ENCODE measurements at regions not wholly inside any gene's neighbourhood (a gene's known extent, or its start where the extent isn't known, plus 50 kb on each side); places are given as distances from the start of the nearest gene placed in this dataset.
A peak's percentile ranks its signal among the peaks of the same experiment; 100 is the strongest.

DNA sequence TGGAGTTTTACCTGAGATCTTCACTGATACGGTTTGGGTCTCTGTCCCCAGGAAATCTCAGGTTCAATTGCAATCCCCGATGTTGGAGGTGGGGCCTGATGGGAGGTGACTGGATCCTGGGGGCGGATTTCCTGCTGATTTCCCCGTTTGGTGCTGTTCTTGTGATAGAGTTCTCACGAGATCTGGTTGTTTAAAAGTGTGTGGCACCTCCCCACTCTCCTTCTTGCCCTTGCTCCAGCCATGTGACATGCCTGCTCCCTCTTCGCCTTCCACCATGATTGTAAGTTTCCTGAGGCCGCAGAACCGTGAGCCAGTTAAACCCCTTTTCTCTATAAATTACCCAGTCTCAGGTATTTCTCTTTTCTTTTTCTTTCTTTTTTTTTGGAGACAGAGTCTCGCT lies 126.4 kb upstream of the SLC45A1 start:
- Mint-ChIP-seq H3K27me3 (no peaks in the 10 kb centered on the region), H3K4me1 (peaks cover 7% of the 10 kb centered on the region), H3K4me3 (no peak overlapping the region), H3K27ac (no peak overlapping the region), H3K36me3 (ENCODE audit: low read depth) (no peaks in the 10 kb centered on the region)
- H3K9me3 ChIP-seq (ENCODE audit: control insufficient read depth, low read length, poor library complexity, severe bottlenecking): no peaks in the 10 kb centered on the region
- DNase-seq: no peak
- ATAC-seq: no peak

- Mint-ChIP-seq H3K27me3 (no peaks in the 10 kb centered on the region), H3K4me1 (peaks cover 7% of the 10 kb centered on the region), H3K4me3 (no peak overlapping the region), H3K36me3 (ENCODE audit: low read depth) (no peaks in the 10 kb centered on the region), H3K27ac (no peak overlapping the region)
- no peaks in the 10 kb centered on the region for H3K9me3 ChIP-seq (ENCODE audit: control insufficient read depth, low read length, poor library complexity, severe bottlenecking)
- no peak for ATAC-seq
- no peak for DNase-seq
These were observed 127.9 kb upstream of the SLC45A1 start for GRCh38 chr1:8189931-8190483.

GRCh38 chr1:8185400-8185799 lies 132.5 kb upstream of the SLC45A1 start:
- DNase-seq (no peak), ATAC-seq (no peak)
- no peaks in the 10 kb centered on the region for H3K27me3 Mint-ChIP-seq
- no peak overlapping the region for H3K4me3 Mint-ChIP-seq
- H3K36me3 Mint-ChIP-seq (ENCODE audit: low read depth): no peaks in the 10 kb centered on the region
- no peaks in the 10 kb centered on the region for H3K9me3 ChIP-seq (ENCODE audit: control insufficient read depth, low read length, poor library complexity, severe bottlenecking)
- H3K27ac Mint-ChIP-seq: no peak overlapping the region
- H3K4me1 Mint-ChIP-seq: peaks cover 11% of the 10 kb centered on the region

- DNase-seq (no peak), ATAC-seq (no peak)
- Mint-ChIP-seq H3K36me3 (ENCODE audit: low read depth) (no peaks in the 10 kb centered on the region), H3K27ac (no peak overlapping the region), H3K4me1 (peaks cover 11% of the 10 kb centered on the region), H3K27me3 (no peaks in the 10 kb centered on the region), H3K4me3 (no peak overlapping the region)
- no peaks in the 10 kb centered on the region for H3K9me3 ChIP-seq (ENCODE audit: control insufficient read depth, low read length, poor library complexity, severe bottlenecking)
These were observed 133.6 kb upstream of the SLC45A1 start for GRCh38 chr1:8184301-8184700.

DNA sequence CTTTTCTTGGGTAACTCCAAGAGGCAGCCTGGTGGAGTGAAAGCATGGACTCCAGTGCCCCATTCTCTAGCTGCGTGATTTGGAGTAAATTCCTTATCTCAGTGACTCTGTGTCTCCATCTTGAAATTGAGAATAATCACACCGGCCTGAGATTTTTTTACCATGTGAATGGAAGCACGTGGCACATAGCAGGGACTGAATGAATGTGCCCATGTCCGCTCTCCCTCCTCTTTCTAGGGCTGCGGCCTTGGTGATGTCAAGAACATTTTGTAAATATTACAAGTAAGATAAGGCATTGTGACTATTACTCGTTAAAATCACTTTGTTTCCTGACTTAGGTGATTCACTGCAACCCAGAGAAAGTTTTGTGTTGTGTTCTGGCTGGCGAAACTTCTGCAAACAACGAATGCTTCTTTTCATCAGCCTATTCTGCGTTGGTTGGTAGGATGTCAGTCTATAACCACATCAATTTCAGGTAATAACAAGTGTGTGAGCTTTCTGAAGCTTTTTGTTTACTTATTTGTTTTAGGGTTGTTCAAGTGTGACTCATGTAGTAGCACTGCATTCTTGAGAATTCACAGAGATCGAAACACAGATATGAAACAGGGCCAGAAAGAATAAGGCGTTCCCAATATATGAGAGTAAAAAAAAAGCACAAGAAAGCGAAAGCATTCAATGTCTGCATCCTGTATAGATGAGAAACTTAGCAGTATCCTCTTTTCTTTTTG lies 135.7 kb upstream of the SLC45A1 start:
- DNase-seq (no peak), ATAC-seq (peak; percentile 93)
- Mint-ChIP-seq H3K4me3 (peak overlapping the region; percentile 63), H3K4me1 (peaks cover 11% of the 10 kb centered on the region), H3K27me3 (no peaks in the 10 kb centered on the region), H3K36me3 (ENCODE audit: low read depth) (peaks cover 3% of the 10 kb centered on the region), H3K27ac (peak overlapping the region; percentile 92)
- peaks cover 4% of the 10 kb centered on the region for H3K9me3 ChIP-seq (ENCODE audit: control insufficient read depth, low read length, poor library complexity, severe bottlenecking)

DNA sequence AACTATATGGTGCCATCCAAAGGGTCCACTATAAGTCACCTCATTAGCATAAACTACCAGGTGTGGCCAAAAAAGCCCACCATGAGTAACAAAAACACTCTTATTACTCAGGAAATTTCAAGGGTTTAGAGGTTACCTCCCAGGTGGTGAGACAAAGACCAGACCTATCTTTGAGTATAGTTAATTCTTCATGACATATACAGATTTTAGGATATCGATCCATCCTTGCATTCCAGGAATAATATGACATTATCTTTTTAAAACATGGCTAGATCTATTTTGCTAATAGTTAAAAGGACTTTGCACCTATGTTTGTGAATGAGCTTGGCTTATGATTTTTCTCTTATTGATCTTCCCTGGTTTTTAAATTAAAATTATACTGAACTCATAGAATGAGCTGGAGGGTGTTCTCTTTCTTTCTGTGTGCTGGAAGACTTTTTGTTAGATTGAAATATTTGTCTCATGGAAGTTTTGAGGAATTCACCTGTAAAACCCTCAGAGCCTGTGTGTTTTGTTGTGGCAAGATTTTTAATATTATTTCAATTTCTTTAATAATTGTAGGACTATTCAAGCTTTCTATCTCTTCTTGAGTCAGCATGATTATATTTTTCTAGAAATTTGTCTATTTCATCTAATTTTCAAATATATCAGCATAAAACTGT lies 138.7 kb upstream of the SLC45A1 start:
- Mint-ChIP-seq H3K4me1 (peaks cover 11% of the 10 kb centered on the region), H3K27me3 (no peaks in the 10 kb centered on the region), H3K36me3 (ENCODE audit: low read depth) (peaks cover 3% of the 10 kb centered on the region), H3K27ac (no peak overlapping the region), H3K4me3 (no peak overlapping the region)
- ATAC-seq: no peak
- peaks cover 4% of the 10 kb centered on the region for H3K9me3 ChIP-seq (ENCODE audit: control insufficient read depth, low read length, poor library complexity, severe bottlenecking)
- DNase-seq: no peak

DNA sequence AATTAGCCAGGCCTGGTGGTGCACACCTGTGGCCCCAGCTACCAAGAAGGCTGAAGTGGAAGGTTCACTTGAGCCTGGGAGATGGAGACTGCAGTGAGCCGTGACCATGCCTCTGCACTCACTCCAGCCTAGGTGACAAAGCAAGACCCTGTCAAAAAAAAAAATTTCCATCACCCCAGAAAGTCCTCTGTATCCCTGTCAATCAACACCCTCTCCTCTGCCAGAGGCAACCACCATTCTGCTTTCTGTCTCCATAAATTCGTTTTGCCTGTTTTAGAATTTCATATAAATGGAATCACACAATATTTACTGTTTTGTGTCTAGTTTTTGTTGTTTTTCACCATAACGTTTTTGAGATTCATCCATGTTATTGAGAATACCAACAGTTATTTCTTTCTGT lies 141.6 kb upstream of the SLC45A1 start:
- Mint-ChIP-seq H3K4me1 (peaks cover 2% of the 10 kb centered on the region), H3K36me3 (ENCODE audit: low read depth) (peaks cover 7% of the 10 kb centered on the region), H3K27ac (no peak overlapping the region), H3K27me3 (no peaks in the 10 kb centered on the region), H3K4me3 (no peak overlapping the region)
- peaks cover 4% of the 10 kb centered on the region for H3K9me3 ChIP-seq (ENCODE audit: control insufficient read depth, low read length, poor library complexity, severe bottlenecking)
- ATAC-seq (no peak), DNase-seq (no peak)

GRCh38 chr1:8174807-8175206 lies 143.1 kb upstream of the SLC45A1 start:
- Mint-ChIP-seq H3K4me3 (no peak overlapping the region), H3K4me1 (peaks cover 7% of the 10 kb centered on the region), H3K27ac (no peak overlapping the region), H3K36me3 (ENCODE audit: low read depth) (peaks cover 7% of the 10 kb centered on the region), H3K27me3 (no peaks in the 10 kb centered on the region)
- DNase-seq: no peak
- no peak for ATAC-seq
- H3K9me3 ChIP-seq (ENCODE audit: control insufficient read depth, low read length, poor library complexity, severe bottlenecking): peaks cover 4% of the 10 kb centered on the region

GRCh38 chr1:8171751-8172464 lies 145.8 kb upstream of the ERRFI1 start:
- Mint-ChIP-seq H3K4me1 (peaks cover 19% of the 10 kb centered on the region), H3K4me3 (no peak overlapping the region), H3K27ac (no peak overlapping the region), H3K27me3 (no peaks in the 10 kb centered on the region), H3K36me3 (ENCODE audit: low read depth) (peaks cover 4% of the 10 kb centered on the region)
- no peak for ATAC-seq
- H3K9me3 ChIP-seq (ENCODE audit: control insufficient read depth, low read length, poor library complexity, severe bottlenecking): no peaks in the 10 kb centered on the region
- DNase-seq: no peak

DNA sequence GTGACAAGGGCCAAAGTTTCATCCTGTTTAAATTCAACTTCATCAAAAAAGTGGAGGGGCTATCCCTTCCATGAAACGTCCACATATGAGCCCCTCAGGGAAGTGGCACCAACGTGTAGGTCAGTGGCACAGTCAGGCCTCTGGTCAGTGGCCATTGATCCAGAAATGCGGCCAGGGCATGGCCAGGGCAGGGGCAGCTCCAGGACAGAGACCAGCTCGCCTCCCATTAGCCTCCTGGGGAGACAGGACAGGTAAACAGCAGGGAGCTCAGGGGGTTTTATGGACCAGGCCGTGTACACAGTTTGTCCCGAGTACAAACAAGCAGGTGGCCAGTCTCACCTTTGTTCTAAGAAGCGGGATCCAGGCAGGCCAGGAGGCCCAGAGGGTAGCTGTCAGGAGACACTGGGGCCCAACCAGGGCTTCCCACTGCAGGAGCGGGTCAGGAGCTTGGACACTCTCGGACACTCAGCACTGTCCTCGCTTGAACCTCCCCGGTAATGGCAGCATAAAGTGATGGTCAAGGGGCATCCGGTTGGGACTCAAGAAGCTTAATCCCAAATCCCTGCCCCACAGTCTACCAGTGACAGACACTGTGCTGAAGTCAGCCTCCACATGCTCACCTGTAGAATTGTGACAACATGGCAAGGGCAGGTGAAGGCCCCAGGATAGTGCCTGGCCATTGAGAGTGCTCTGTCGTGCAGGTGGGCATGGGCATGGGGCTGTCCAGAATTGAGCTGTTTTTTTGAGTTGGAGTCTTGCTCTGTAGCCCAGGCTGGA lies 144.1 kb upstream of the ERRFI1 start:
- Mint-ChIP-seq H3K27me3 (no peaks in the 10 kb centered on the region), H3K4me1 (peaks cover 20% of the 10 kb centered on the region), H3K4me3 (no peak overlapping the region), H3K36me3 (ENCODE audit: low read depth) (peaks cover 4% of the 10 kb centered on the region), H3K27ac (peak overlapping the region; percentile 53)
- no peaks in the 10 kb centered on the region for H3K9me3 ChIP-seq (ENCODE audit: control insufficient read depth, low read length, poor library complexity, severe bottlenecking)
- DNase-seq (no peak), ATAC-seq (peak; percentile 20)

GRCh38 chr1:8169364-8170058 lies 143.4 kb upstream of the ERRFI1 start:
- Mint-ChIP-seq H3K4me1 (peaks cover 20% of the 10 kb centered on the region), H3K4me3 (peak overlapping the region; percentile 16), H3K27ac (peak overlapping the region; percentile 53), H3K36me3 (ENCODE audit: low read depth) (peaks cover 4% of the 10 kb centered on the region), H3K27me3 (no peaks in the 10 kb centered on the region)
- H3K9me3 ChIP-seq (ENCODE audit: control insufficient read depth, low read length, poor library complexity, severe bottlenecking): no peaks in the 10 kb centered on the region
- ATAC-seq (peak; percentile 92), DNase-seq (no peak)

DNA sequence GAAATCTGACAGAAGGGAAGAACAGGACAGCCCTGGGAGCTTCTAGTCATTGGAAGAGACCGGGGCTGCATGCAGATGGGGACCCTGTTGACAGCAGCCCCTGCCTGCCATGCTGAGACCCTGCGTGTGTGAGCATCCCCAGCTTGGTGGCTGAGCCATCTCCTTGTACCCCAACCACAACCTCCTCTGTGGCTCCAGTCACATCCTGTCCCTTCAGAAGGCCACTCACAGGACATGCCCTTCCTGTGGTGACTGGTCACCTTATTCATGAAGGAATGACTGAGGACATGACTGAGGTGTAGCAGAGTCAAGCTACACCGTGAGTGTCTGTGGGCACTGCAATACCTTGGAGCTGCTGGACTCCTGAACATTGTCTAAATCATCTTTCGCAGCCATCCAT lies 141.8 kb upstream of the ERRFI1 start:
- H3K9me3 ChIP-seq (ENCODE audit: control insufficient read depth, low read length, poor library complexity, severe bottlenecking): no peaks in the 10 kb centered on the region
- ATAC-seq: no peak
- H3K27ac Mint-ChIP-seq: no peak overlapping the region
- H3K27me3 Mint-ChIP-seq: no peaks in the 10 kb centered on the region
- no peak overlapping the region for H3K4me3 Mint-ChIP-seq
- DNase-seq: no peak
- H3K36me3 Mint-ChIP-seq (ENCODE audit: low read depth): peaks cover 4% of the 10 kb centered on the region
- H3K4me1 Mint-ChIP-seq: peaks cover 20% of the 10 kb centered on the region

Data from T-helper 17 cell (primary cell).